H9 (cell line): ENCODE measurements at regions not wholly inside any gene's neighbourhood (a gene's known extent, or its start where the extent isn't known, plus 50 kb on each side); places are given as distances from the start of the nearest gene placed in this dataset.

Experiments used
- DNase-seq: peaks from one replicate; pipeline ENCODE4 v3.0.0-alpha.2; 2017
- H2AFZ ChIP-seq: one replicate; pipeline ENCODE4 v1.6.1; 2013; ENCODE audit warnings: mild to moderate bottlenecking, low read length, control low read depth, moderate library complexity
- H2AK5ac ChIP-seq: 2 replicates; pipeline ENCODE4 v1.6.1; 2013; ENCODE audit warnings: low read length, control low read depth, mixed read lengths; ENCODE audit not compliant: insufficient read length
- H2BK120ac ChIP-seq: one replicate; pipeline ENCODE4 v1.6.1; 2013; ENCODE audit warnings: low read depth, mild to moderate bottlenecking, low read length, control low read depth, inconsistent platforms; ENCODE audit not compliant: poor library complexity, severe bottlenecking
- H2BK12ac ChIP-seq: 2 replicates; pipeline ENCODE4 v1.6.1; 2013; ENCODE audit warnings: low read length, control low read depth, mixed read lengths, low read depth; ENCODE audit not compliant: insufficient read length
- H2BK15ac ChIP-seq: 2 replicates; pipeline ENCODE4 v1.6.1; 2013; ENCODE audit warnings: low read depth, low read length, control low read depth
- H2BK20ac ChIP-seq: one replicate; pipeline ENCODE4 v1.6.1; 2013; ENCODE audit warnings: low read depth, mild to moderate bottlenecking, low read length, control low read depth, inconsistent platforms; ENCODE audit not compliant: poor library complexity, severe bottlenecking
- H2BK5ac ChIP-seq: 2 replicates; pipeline ENCODE4 v1.6.1; 2013; ENCODE audit warnings: low read length, control low read depth, mixed read lengths; ENCODE audit not compliant: insufficient read length
- H3K14ac ChIP-seq: 2 replicates; pipeline ENCODE4 v1.6.1; 2013; ENCODE audit warnings: low read length, control low read depth; ENCODE audit not compliant: insufficient read depth
- H3K18ac ChIP-seq: 2 replicates; pipeline ENCODE4 v1.6.1; 2013; ENCODE audit warnings: low read depth, mild to moderate bottlenecking, mixed read lengths, low read length, control low read depth; ENCODE audit not compliant: insufficient read length
- H3K23ac ChIP-seq: 2 replicates; pipeline ENCODE4 v1.6.1; 2013; ENCODE audit warnings: low read length, control low read depth, mixed read lengths, low read depth; ENCODE audit not compliant: insufficient read length
- H3K23me2 ChIP-seq: 2 replicates; pipeline ENCODE4 v1.6.1; 2013; ENCODE audit warnings: low read depth, mild to moderate bottlenecking, mixed read lengths, low read length, control low read depth; ENCODE audit not compliant: insufficient read length, poor library complexity, severe bottlenecking
- H3K27ac ChIP-seq: 2 replicates; pipeline ENCODE4 v1.5.1; 2013; ENCODE audit warnings: low read length, control low read depth, mixed read lengths, low read depth; ENCODE audit not compliant: insufficient read length
- H3K27me3 ChIP-seq: 2 replicates; pipeline ENCODE4 v1.6.1; 2013; ENCODE audit warnings: low read length, control low read depth, inconsistent platforms; ENCODE audit not compliant: insufficient read depth
- H3K4ac ChIP-seq: 2 replicates; pipeline ENCODE4 v1.6.1; 2013; ENCODE audit warnings: low read depth, mild to moderate bottlenecking, control low read depth, inconsistent platforms, low read length, moderate library complexity
- H3K4me1 ChIP-seq: 2 replicates; pipeline ENCODE4 v1.6.1; 2013; ENCODE audit warnings: low read length, control low read depth, inconsistent platforms; ENCODE audit not compliant: insufficient read depth
- H3K4me2 ChIP-seq: 2 replicates; pipeline ENCODE4 v1.6.1; 2013; ENCODE audit warnings: low read length, control low read depth, mixed read lengths; ENCODE audit not compliant: insufficient read length, insufficient read depth
- H3K56ac ChIP-seq: 2 replicates; pipeline ENCODE4 v1.6.1; 2013; ENCODE audit warnings: low read depth, mild to moderate bottlenecking, mixed read lengths, low read length, control low read depth; ENCODE audit not compliant: insufficient read length
- H3K79me1 ChIP-seq: 2 replicates; pipeline ENCODE4 v1.6.1; 2013; ENCODE audit warnings: low read depth, mild to moderate bottlenecking, moderate library complexity, low read length, control low read depth, inconsistent platforms; ENCODE audit not compliant: insufficient read depth, poor library complexity, severe bottlenecking
- H3K79me2 ChIP-seq: 2 replicates; pipeline ENCODE4 v1.6.1; 2013; ENCODE audit warnings: low read length, control low read depth, inconsistent platforms; ENCODE audit not compliant: insufficient read depth
- H3K9ac ChIP-seq: 2 replicates; pipeline ENCODE4 v1.6.1; 2013; ENCODE audit warnings: low read length, control low read depth, mixed read lengths; ENCODE audit not compliant: insufficient read length; ENCODE audit errors: extremely low read depth
- H3K9me3 ChIP-seq: one replicate; pipeline ENCODE4 v1.6.1; 2013; ENCODE audit warnings: low read depth, low read length, inconsistent platforms; ENCODE audit not compliant: control insufficient read depth
- H3T11ph ChIP-seq: one replicate; pipeline ENCODE4 v1.6.1; 2013; ENCODE audit warnings: mild to moderate bottlenecking, low read length, control low read depth, inconsistent platforms
- H4K20me1 ChIP-seq: one replicate; pipeline ENCODE4 v1.6.1; 2013; ENCODE audit not compliant: control insufficient read depth, insufficient read length, insufficient read depth
- H4K5ac ChIP-seq: 2 replicates; pipeline ENCODE4 v1.6.1; 2013; ENCODE audit warnings: low read depth, mild to moderate bottlenecking, mixed read lengths, low read length, control low read depth; ENCODE audit not compliant: insufficient read length
- H4K8ac ChIP-seq: replicated peaks from 2 replicates; pipeline ENCODE4 v1.6.1; 2013; ENCODE audit warnings: low read length, control low read depth, mixed read lengths, low read depth; ENCODE audit not compliant: insufficient read length
- H4K91ac ChIP-seq: 2 replicates; pipeline ENCODE4 v1.6.1; 2013; ENCODE audit warnings: low read depth, mild to moderate bottlenecking, moderate library complexity, mixed read lengths, low read length, control low read depth; ENCODE audit not compliant: insufficient read length
- H3K27ac Mint-ChIP-seq, 3 experiments: 2 replicates in 2 of 3; 3 replicates in 1 of 3; pipeline ENCODE4 v1.8.0; 2020 to 2021; ENCODE audit warnings: mixed read lengths in 3 of 3, mild to moderate bottlenecking in 1 of 3, moderate library complexity in 1 of 3
- H3K27me3 Mint-ChIP-seq: 2 replicates; pipeline ENCODE4 v1.8.0; 2021; ENCODE audit warnings: low read depth, mild to moderate bottlenecking, moderate library complexity, mixed read lengths
- H3K36me3 Mint-ChIP-seq, 3 experiments: 2 replicates in 2 of 3; 3 replicates in 1 of 3; pipeline ENCODE4 v1.8.0; 2020 to 2021; ENCODE audit warnings: low read depth in 3 of 3, mixed read lengths in 3 of 3; ENCODE audit not compliant: insufficient read depth in 1 of 3
- H3K4me1 Mint-ChIP-seq, 2 experiments: 2 replicates each; pipeline ENCODE4 v1.8.0; 2020; ENCODE audit warnings: mixed read lengths in 2 of 2
- H3K4me3 Mint-ChIP-seq, 2 experiments: 2 replicates in 1 of 2; 3 replicates in 1 of 2; pipeline ENCODE4 v1.8.0; 2020 to 2021; ENCODE audit warnings: mild to moderate bottlenecking in 2 of 2, mixed read lengths in 2 of 2, moderate library complexity in 1 of 2
- H3K9me3 Mint-ChIP-seq, 2 experiments: 2 replicates in 1 of 2; 3 replicates in 1 of 2; pipeline ENCODE4 v1.8.0; 2020; ENCODE audit warnings: mild to moderate bottlenecking in 2 of 2, mixed read lengths in 2 of 2, moderate library complexity in 1 of 2
- CTCF ChIP-seq: fragments of 200-600 bp; sonication (generic); conservative IDR thresholded peaks from 3 replicates; pipeline ENCODE4 v1.8.0; 2021; ENCODE audit warnings: antibody characterized with exemption, mild to moderate bottlenecking
- WGBS: extraction: QIAGEN DNeasy Blood & Tissue Kit; methylation state at CpG from one replicate; pipeline ENCODE4 v1.1.7; 2013; ENCODE audit warnings: missing lambda C conversion rate, low lambda C conversion rate, mixed read lengths; ENCODE audit not compliant: insufficient read length; ENCODE audit errors: extremely low coverage; 5-methylcytosine and 5-hydroxymethylcytosine counted together

DNA sequence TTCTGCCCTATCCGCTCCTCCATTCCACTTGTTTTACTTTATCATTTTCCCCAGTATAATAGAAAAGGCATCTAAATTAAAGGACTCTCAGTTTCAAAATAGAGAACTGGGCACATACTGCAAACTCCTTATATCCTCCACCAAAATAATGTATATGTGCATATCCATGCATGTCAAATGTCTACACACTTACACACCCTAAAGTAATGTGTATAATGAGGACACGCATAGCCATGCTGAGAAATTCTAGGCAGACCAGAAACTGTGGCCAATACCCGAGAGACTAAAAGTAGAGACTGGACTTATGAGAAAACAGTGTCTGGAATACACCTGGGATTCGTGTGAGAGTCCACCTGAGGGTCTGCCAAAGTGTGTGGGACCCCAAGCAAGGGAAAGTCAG, 183.5 kb downstream of the CWF19L2 start:
- no peak overlapping the region for H3K27ac ChIP-seq
- no peak overlapping the region for H3K56ac ChIP-seq
- Mint-ChIP-seq H3K36me3 (no peaks in the 10 kb centered on the region), H3K27me3 (no peaks in the 10 kb centered on the region), H3K4me3 (no peak overlapping the region), H3K4me1 (peaks cover 0 to 3% of the 10 kb centered on the region in 2 experiments; a peak in 2 of 4 replicates), H3K27ac (no peak overlapping the region), H3K9me3 (no peaks in the 10 kb centered on the region; a peak in 1 of 5 replicates)
- no peak overlapping the region for H3K23ac ChIP-seq
- H4K91ac ChIP-seq = no peak overlapping the region
- H3K4ac ChIP-seq = no peak overlapping the region
- no peak overlapping the region for H4K8ac ChIP-seq
- H3K4me2 ChIP-seq = no peak overlapping the region
- no peaks in the 10 kb centered on the region for H3K9me3 ChIP-seq
- no peak overlapping the region for H2BK5ac ChIP-seq
- H3K4me1 ChIP-seq = no peaks in the 10 kb centered on the region
- no peak overlapping the region for H2BK120ac ChIP-seq
- no peak overlapping the region for H3K18ac ChIP-seq
- H2BK20ac ChIP-seq = no peak overlapping the region
- no peak for DNase-seq
- H3K79me2 ChIP-seq = no peaks in the 10 kb centered on the region
- H2BK12ac ChIP-seq = no peak overlapping the region
- no peak overlapping the region for H2AK5ac ChIP-seq
- no peak overlapping the region for H2BK15ac ChIP-seq
- H2AFZ ChIP-seq = no peak overlapping the region
- TF ChIP-seq CTCF = no peak
- H3K23me2 ChIP-seq = no peaks in the 10 kb centered on the region
- H3K79me1 ChIP-seq = no peaks in the 10 kb centered on the region
- no peak overlapping the region for H4K5ac ChIP-seq
- no peak overlapping the region for H3K9ac ChIP-seq
- no peaks in the 10 kb centered on the region for H3K27me3 ChIP-seq
- H3K14ac ChIP-seq = no peak overlapping the region
- no peaks in the 10 kb centered on the region for H4K20me1 ChIP-seq
- no peak overlapping the region for H3T11ph ChIP-seq
- no CpG with 5 or more reads among the region's 4 CpGs for WGBS
